OCI-LY3 (cell line): ENCODE measurements at regions not wholly inside any gene's neighbourhood (a gene's known extent, or its start where the extent isn't known, plus 50 kb on each side); places are given as distances from the start of the nearest gene placed in this dataset.

Source experiments
- H2AFZ ChIP-seq: fragments of 200-600, 300-600 bp; shearing (Covaris generic); 2 replicates; pipeline ENCODE4 v1.6.0; 2014; ENCODE audit warnings: antibody characterized with exemption, low read depth, low read length
- H3K27ac ChIP-seq: fragments of 200-600, 300-600 bp; sonication (generic); 2 replicates; pipeline ENCODE4 v1.5.1; 2014; ENCODE audit warnings: mild to moderate bottlenecking, low read length, moderate library complexity, mixed read lengths
- H3K27me3 ChIP-seq: fragments of 200-600, 300-600 bp; sonication (generic); 2 replicates; pipeline ENCODE4 v1.6.1; 2014; ENCODE audit warnings: low read depth, low read length, mixed read lengths
- H3K36me3 ChIP-seq: fragments of 200-600, 300-600 bp; sonication (generic); replicated peaks from 2 replicates; pipeline ENCODE3; 2014; ENCODE audit warnings: low read depth, low read length, mixed read lengths
- H3K4me1 ChIP-seq: fragments of 300-600, 200-600 bp; sonication (generic); 2 replicates; pipeline ENCODE4 v1.6.1; 2014; ENCODE audit warnings: low read length, mixed read lengths
- H3K4me2 ChIP-seq: fragments of 200-600, 300-600 bp; sonication (generic); 2 replicates; pipeline ENCODE4 v1.6.1; 2014; ENCODE audit warnings: low read length, mixed read lengths
- H3K4me3 ChIP-seq: fragments of 300-600, 200-600 bp; sonication (generic); 2 replicates; pipeline ENCODE4 v1.5.1; 2014; ENCODE audit warnings: antibody characterized with exemption, mild to moderate bottlenecking, low read length, moderate library complexity
- H3K79me2 ChIP-seq: fragments of 300-600, 200-600 bp; shearing (Covaris generic); 2 replicates; pipeline ENCODE4 v1.6.1; 2014; ENCODE audit warnings: mild to moderate bottlenecking, low read length, mixed read lengths
- H3K9ac ChIP-seq: fragments of 300-600, 200-600 bp; shearing (Covaris generic); 2 replicates; pipeline ENCODE4 v1.6.0; 2014; ENCODE audit warnings: mild to moderate bottlenecking, low read length, moderate library complexity
- H3K9me3 ChIP-seq: fragments of 200-600, 300-600 bp; shearing (Covaris generic); 2 replicates; pipeline ENCODE4 v1.6.1; 2014; ENCODE audit warnings: low read length, mixed read lengths; ENCODE audit not compliant: insufficient read depth
- H4K20me1 ChIP-seq: fragments of 200-600, 300-600 bp; sonication (generic); 2 replicates; pipeline ENCODE4 v1.6.1; 2016; ENCODE audit warnings: low read length, mixed read lengths; ENCODE audit not compliant: insufficient read depth
- CTCF ChIP-seq: fragments of 200-600, 300-600 bp; sonication (generic); IDR thresholded peaks from 2 replicates; pipeline ENCODE4 v1.5.1; 2014; ENCODE audit warnings: antibody characterized with exemption, low read length, low read depth
- EZH2phosphoT487 ChIP-seq: fragments of 200-600 bp; shearing (Covaris generic); IDR thresholded peaks from 2 replicates; pipeline ENCODE4 v1.6.1; 2018; ENCODE audit warnings: antibody characterized with exemption, mixed run types, low read depth

- Histone ChIP-seq H3K9ac (no peak overlapping the region), H3K4me3 (no peak overlapping the region), H3K79me2 (no peaks in the 10 kb centered on the region), H2AFZ (no peak overlapping the region), H3K27me3 (peaks cover 12% of the 10 kb centered on the region; the same call in 1 of the 2 replicates), H3K4me1 (no peaks in the 10 kb centered on the region), H3K4me2 (no peak overlapping the region), H4K20me1 (no peaks in the 10 kb centered on the region), H3K36me3 (no peaks in the 10 kb centered on the region), H3K27ac (no peak overlapping the region), H3K9me3 (no peaks in the 10 kb centered on the region)
- no peak for TF ChIP-seq EZH2phosphoT487
- TF ChIP-seq CTCF = peak; percentile 8; the same call in 1 of the 2 replicates
Observed at GRCh38 chr1:166785987-166786386, 53.3 kb upstream of the POGK start.

GRCh38 chr1:166789286-166789685, 50.0 kb upstream of the POGK start:
- no peak for TF ChIP-seq CTCF
- TF ChIP-seq EZH2phosphoT487 = no peak
- no peaks in the 10 kb centered on the region for H3K36me3 ChIP-seq
- H3K4me1 ChIP-seq = no peaks in the 10 kb centered on the region
- H3K4me3 ChIP-seq = no peak overlapping the region
- no peak overlapping the region for H2AFZ ChIP-seq
- no peaks in the 10 kb centered on the region for H3K9me3 ChIP-seq
- no peaks in the 10 kb centered on the region for H3K79me2 ChIP-seq
- no peak overlapping the region for H3K9ac ChIP-seq
- H3K27ac ChIP-seq = no peak overlapping the region
- no peaks in the 10 kb centered on the region for H4K20me1 ChIP-seq
- H3K27me3 ChIP-seq = peaks cover 8% of the 10 kb centered on the region; the same call in 1 of the 2 replicates
- H3K4me2 ChIP-seq = no peak overlapping the region
